Keratinocyte (primary cell): ENCODE measurements at regions not wholly inside any gene's neighbourhood (a gene's known extent, or its start where the extent isn't known, plus 50 kb on each side); places are given as distances from the start of the nearest gene placed in this dataset.

Source experiments
- DNase-seq: peaks from one replicate; pipeline ENCODE4 v3.0.0-alpha.2; 2011; ENCODE audit warnings: low read depth, missing footprints, low spot score
- FAIRE-seq: peaks from 2 replicates; lab custom pipeline; 2011; peaks lifted over from hg19 to GRCh38; lab: Jason Lieb, UNC
- H2AFZ ChIP-seq: 2 replicates; pipeline ENCODE4 v1.6.0; 2012; ENCODE audit warnings: low read length, control low read depth, inconsistent platforms; ENCODE audit not compliant: control insufficient read depth
- H3K27ac ChIP-seq: 2 replicates; pipeline ENCODE4 v1.5.1; 2011; ENCODE audit warnings: low read length; ENCODE audit not compliant: control insufficient read depth, insufficient read depth
- H3K27me3 ChIP-seq: 3 replicates; pipeline ENCODE4 v1.6.0; 2011; ENCODE audit warnings: low read length; ENCODE audit not compliant: control insufficient read depth, insufficient read depth; ENCODE audit errors: extremely low read depth
- H3K36me3 ChIP-seq, 2 experiments: 2 replicates in 1 of 2; 3 replicates in 1 of 2; pipeline ENCODE4 v1.5.1; 2011; ENCODE audit warnings: low read length in 2 of 2, mild to moderate bottlenecking in 1 of 2; ENCODE audit not compliant: control insufficient read depth in 2 of 2, insufficient read depth in 2 of 2; ENCODE audit errors: extremely low read depth in 1 of 2
- H3K4me1 ChIP-seq: 3 replicates; pipeline ENCODE4 v1.5.1; 2011; ENCODE audit warnings: low read length; ENCODE audit not compliant: control insufficient read depth, insufficient read depth; ENCODE audit errors: extremely low read depth
- H3K4me2 ChIP-seq: 3 replicates; pipeline ENCODE4 v1.6.0; 2011; ENCODE audit warnings: low read depth, low read length; ENCODE audit not compliant: control insufficient read depth, insufficient read depth; ENCODE audit errors: extremely low read depth
- H3K4me3 ChIP-seq, 3 experiments: fragments of 200-600 bp in 1 of 3; sonication (generic) in 1 of 3; 2 replicates in 2 of 3; 3 replicates in 1 of 3; pipeline ENCODE4 v1.5.1; 2011 to 2016; ENCODE audit warnings: low read length in 3 of 3, mild to moderate bottlenecking in 3 of 3, control low read depth in 2 of 3, inconsistent platforms in 1 of 3, low read depth in 1 of 3, mixed read lengths in 1 of 3, mixed run types in 1 of 3, moderate library complexity in 1 of 3; ENCODE audit not compliant: control insufficient read depth in 2 of 3, insufficient read depth in 2 of 3; ENCODE audit errors: extremely low read depth in 1 of 3
- H3K79me2 ChIP-seq: 2 replicates; pipeline ENCODE4 v1.6.0; 2012; ENCODE audit warnings: low read length; ENCODE audit not compliant: control insufficient read depth, insufficient read depth
- H3K9ac ChIP-seq: 3 replicates; pipeline ENCODE4 v1.6.0; 2011; ENCODE audit warnings: low read length; ENCODE audit not compliant: control insufficient read depth, insufficient read depth; ENCODE audit errors: extremely low read depth
- H3K9me1 ChIP-seq: 3 replicates; pipeline ENCODE4 v1.6.0; 2011; ENCODE audit warnings: low read length; ENCODE audit not compliant: control insufficient read depth, insufficient read depth; ENCODE audit errors: extremely low read depth
- H3K9me3 ChIP-seq: 2 replicates; pipeline ENCODE4 v1.5.1; 2012; ENCODE audit warnings: low read depth, low read length; ENCODE audit not compliant: control insufficient read depth
- H4K20me1 ChIP-seq: 3 replicates; pipeline ENCODE4 v1.6.0; 2011; ENCODE audit warnings: low read length; ENCODE audit not compliant: control insufficient read depth, insufficient read depth; ENCODE audit errors: extremely low read depth
- CTCF ChIP-seq, 3 experiments: IDR thresholded peaks in 1 of 3; conservative IDR thresholded peaks in 1 of 3; optimal IDR thresholded peaks in 1 of 3; 2 replicates in 2 of 3; 3 replicates in 1 of 3; pipeline versions ENCODE3 to v1.5.1; 2011; ENCODE audit warnings: low read length in 3 of 3, mild to moderate bottlenecking in 3 of 3, moderate library complexity in 2 of 3, control low read depth in 1 of 3, inconsistent platforms in 1 of 3; ENCODE audit not compliant: insufficient read depth in 2 of 3; ENCODE audit errors: extremely low read depth in 1 of 3
- EZH2 ChIP-seq: IDR thresholded peaks from one replicate; pipeline ENCODE4 v1.6.1; 2012; ENCODE audit warnings: inconsistent platforms, mild to moderate bottlenecking, low read length, moderate library complexity
- dilution Hi-C: fragments of 300-500 bp; cut with MboI; formaldehyde crosslinking; loops from one replicate; pipeline ENCODE4 v1.7.0; 2020; ENCODE audit warnings: low sequenced_read_pairs; ENCODE audit not compliant: extremely low pct_ligation_motif_present

GRCh38 chr1:8139383-8139782 is 113.3 kb upstream of the ERRFI1 start:
- Histone ChIP-seq H3K9me1 (no peaks in the 10 kb centered on the region), H3K4me1 (peaks cover 22% of the 10 kb centered on the region), H4K20me1 (no peaks in the 10 kb centered on the region), H3K79me2 (no peaks in the 10 kb centered on the region), H3K27me3 (no peaks in the 10 kb centered on the region), H2AFZ (no peak overlapping the region), H3K4me2 (no peak overlapping the region), H3K4me3 (no peak overlapping the region), H3K36me3 (no peaks in the 10 kb centered on the region), H3K27ac (no peak overlapping the region), H3K9me3 (no peaks in the 10 kb centered on the region), H3K9ac (no peak overlapping the region)
- FAIRE-seq (no peak), DNase-seq (no peak)
- dilution Hi-C loops: no loop called here
- no peak for TF ChIP-seq CTCF (optimal IDR thresholded peaks at IDR 0.05 in 1 of 3, IDR thresholded peaks at IDR 0.05 in 1 of 3, conservative IDR thresholded peaks at IDR 0.05 in 1 of 3; ENCODE audit: extremely low read depth in 1 of 3, insufficient read depth in 2 of 3, low read length in 3 of 3)

- TF ChIP-seq EZH2 (no peak), CTCF (optimal IDR thresholded peaks at IDR 0.05 in 1 of 3, IDR thresholded peaks at IDR 0.05 in 1 of 3, conservative IDR thresholded peaks at IDR 0.05 in 1 of 3; ENCODE audit: extremely low read depth in 1 of 3, insufficient read depth in 2 of 3, low read length in 3 of 3) (no peak)
- no peaks in the 10 kb centered on the region for H3K36me3 ChIP-seq
- peaks cover 28% of the 10 kb centered on the region for H3K4me1 ChIP-seq
- H3K4me2 ChIP-seq: no peak overlapping the region
- H3K27ac ChIP-seq: no peak overlapping the region
- FAIRE-seq (no peak), DNase-seq (no peak)
- H3K4me3 ChIP-seq: no peak overlapping the region
- H3K9me1 ChIP-seq: no peaks in the 10 kb centered on the region
- H4K20me1 ChIP-seq: no peaks in the 10 kb centered on the region
- no peak overlapping the region for H2AFZ ChIP-seq
- no peaks in the 10 kb centered on the region for H3K27me3 ChIP-seq
- no peaks in the 10 kb centered on the region for H3K79me2 ChIP-seq
- dilution Hi-C loops: no loop called here
- no peaks in the 10 kb centered on the region for H3K9me3 ChIP-seq
- H3K9ac ChIP-seq: no peak overlapping the region
Observed at GRCh38 chr1:8138673-8139072, 112.6 kb upstream of the ERRFI1 start.
